ENCODE measurements at regions not wholly inside any gene's neighbourhood (a gene's known extent, or its start where the extent isn't known, plus 50 kb on each side); places are given as distances from the start of the nearest gene placed in this dataset.

GRCh38 chr21:43337901-43338655 is 88.9 kb downstream of the SIK1 start:
- no peak for TF ChIP-seq CTCF (IDR thresholded peaks at IDR 0.05 in 8 of 11, conservative IDR thresholded peaks at IDR 0.05 in 3 of 11)
- TF ChIP-seq POLR2A (IDR thresholded peaks at IDR 0.05), result no peak
